ENCODE measurements at regions not wholly inside any gene's neighbourhood (a gene's known extent, or its start where the extent isn't known, plus 50 kb on each side); places are given as distances from the start of the nearest gene placed in this dataset.

DNA sequence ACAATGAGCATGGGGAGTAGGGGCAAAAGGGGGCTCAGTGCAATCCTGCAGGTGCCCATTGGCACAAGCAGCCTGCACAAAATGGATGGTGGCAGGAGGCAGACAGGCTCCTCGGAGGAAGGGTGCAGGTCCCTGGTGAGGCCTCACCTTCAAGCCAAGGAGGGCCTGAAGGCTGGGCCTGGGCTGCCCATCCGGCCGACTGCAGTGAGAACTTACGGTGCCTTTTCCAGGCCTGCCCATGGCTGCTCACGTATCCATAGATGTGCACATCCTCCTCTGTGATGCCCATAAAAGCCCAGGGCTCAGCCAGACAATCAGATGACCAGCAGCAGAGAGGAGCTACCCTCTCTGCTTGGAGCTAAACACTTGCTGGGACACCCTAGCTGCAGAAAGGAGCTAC is 1089.8 kb downstream of the PCDH18 start:
- DNase-seq: no peak
- Histone ChIP-seq H3K4me3 (replicated peaks in 1 of 3) (no peak overlapping the region), H3K4me1 (no peaks in the 10 kb centered on the region), H3K27me3 (no peaks in the 10 kb centered on the region), H3K36me3 (no peaks in the 10 kb centered on the region), H3K9me3 (no peaks in the 10 kb centered on the region), H3K27ac (no peak overlapping the region)
- 96 to 100% methylated on average over 5 of the region's 5 CpGs for WGBS, 2 donors
- TF ChIP-seq, protein P1, sequence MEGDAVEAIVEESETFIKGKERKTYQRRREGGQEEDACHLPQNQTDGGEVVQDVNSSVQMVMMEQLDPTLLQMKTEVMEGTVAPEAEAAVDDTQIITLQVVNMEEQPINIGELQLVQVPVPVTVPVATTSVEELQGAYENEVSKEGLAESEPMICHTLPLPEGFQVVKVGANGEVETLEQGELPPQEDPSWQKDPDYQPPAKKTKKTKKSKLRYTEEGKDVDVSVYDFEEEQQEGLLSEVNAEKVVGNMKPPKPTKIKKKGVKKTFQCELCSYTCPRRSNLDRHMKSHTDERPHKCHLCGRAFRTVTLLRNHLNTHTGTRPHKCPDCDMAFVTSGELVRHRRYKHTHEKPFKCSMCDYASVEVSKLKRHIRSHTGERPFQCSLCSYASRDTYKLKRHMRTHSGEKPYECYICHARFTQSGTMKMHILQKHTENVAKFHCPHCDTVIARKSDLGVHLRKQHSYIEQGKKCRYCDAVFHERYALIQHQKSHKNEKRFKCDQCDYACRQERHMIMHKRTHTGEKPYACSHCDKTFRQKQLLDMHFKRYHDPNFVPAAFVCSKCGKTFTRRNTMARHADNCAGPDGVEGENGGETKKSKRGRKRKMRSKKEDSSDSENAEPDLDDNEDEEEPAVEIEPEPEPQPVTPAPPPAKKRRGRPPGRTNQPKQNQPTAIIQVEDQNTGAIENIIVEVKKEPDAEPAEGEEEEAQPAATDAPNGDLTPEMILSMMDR (IDR thresholded peaks at IDR 0.05): no peak
- intact Hi-C loops (cut with DNase I): no loop called here

- WGBS, 2 donors: 84 to 93% methylated on average over 7 of the region's 7 CpGs
- Histone ChIP-seq H3K27ac (no peak overlapping the region), H3K27me3 (no peaks in the 10 kb centered on the region), H3K4me3 (replicated peaks in 1 of 3) (no peak overlapping the region), H3K9me3 (no peaks in the 10 kb centered on the region), H3K4me1 (no peaks in the 10 kb centered on the region), H3K36me3 (no peaks in the 10 kb centered on the region)
- no peak for DNase-seq
- no peak for TF ChIP-seq POLR2A (IDR thresholded peaks at IDR 0.05)
- TF ChIP-seq, protein P1 (IDR thresholded peaks at IDR 0.05): no peak
- intact Hi-C loops (cut with DNase I): no loop called here
Measured at GRCh38 chr4:136441629-136442282, 1090.5 kb downstream of the PCDH18 start.

- no peaks in the 10 kb centered on the region for H3K4me1 ChIP-seq
- no peak overlapping the region for H3K4me3 ChIP-seq (replicated peaks in 1 of 3)
- no peak for DNase-seq
- no peak overlapping the region for H3K27ac ChIP-seq
- no peaks in the 10 kb centered on the region for H3K9me3 ChIP-seq
- no peak for TF ChIP-seq POLR2A (IDR thresholded peaks at IDR 0.05)
- TF ChIP-seq, protein P1 (IDR thresholded peaks at IDR 0.05): no peak
- intact Hi-C loops (cut with DNase I): no loop called here
- no peaks in the 10 kb centered on the region for H3K36me3 ChIP-seq
- H3K27me3 ChIP-seq: no peaks in the 10 kb centered on the region
Measured at GRCh38 chr4:136438645-136439044, 1093.6 kb downstream of the PCDH18 start.

DNA sequence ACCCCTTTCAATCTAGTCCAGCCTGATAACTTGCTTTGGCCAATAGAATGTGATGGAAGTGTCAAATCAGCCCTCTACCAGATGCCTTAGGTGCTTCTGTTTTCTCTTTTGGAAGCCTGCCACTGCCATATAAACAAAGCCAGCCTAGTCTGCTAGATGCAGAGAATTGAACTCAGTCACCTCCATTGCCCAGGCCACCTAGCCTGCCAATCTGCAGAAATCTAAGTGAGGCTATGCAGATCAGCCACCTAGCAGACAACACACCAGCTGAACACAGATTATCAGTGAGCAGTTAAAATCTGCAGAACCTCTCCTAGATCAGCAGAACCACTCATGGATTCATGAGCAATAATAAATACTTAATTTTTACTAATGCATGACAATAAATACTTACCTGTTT is 1108.2 kb downstream of the PCDH18 start:
- DNase-seq: no peak
- no peaks in the 10 kb centered on the region for H3K36me3 ChIP-seq
- H3K27me3 ChIP-seq: no peaks in the 10 kb centered on the region
- TF ChIP-seq POLR2A (IDR thresholded peaks at IDR 0.05): no peak
- TF ChIP-seq, protein P1 (IDR thresholded peaks at IDR 0.05): no peak
- no peaks in the 10 kb centered on the region for H3K9me3 ChIP-seq
- H3K4me3 ChIP-seq (replicated peaks in 1 of 3): no peak overlapping the region
- no peak overlapping the region for H3K27ac ChIP-seq
- intact Hi-C loops (cut with DNase I): no loop called here
- H3K4me1 ChIP-seq: no peaks in the 10 kb centered on the region

- intact Hi-C loops (cut with DNase I): no loop called here
- Histone ChIP-seq H3K27ac (no peak overlapping the region), H3K27me3 (no peaks in the 10 kb centered on the region), H3K4me1 (no peaks in the 10 kb centered on the region), H3K4me3 (replicated peaks in 1 of 3) (no peak overlapping the region), H3K9me3 (no peaks in the 10 kb centered on the region), H3K36me3 (no peaks in the 10 kb centered on the region)
- no peak for DNase-seq
- TF ChIP-seq, protein P1 (IDR thresholded peaks at IDR 0.05): no peak
- TF ChIP-seq POLR2A (IDR thresholded peaks at IDR 0.05): no peak
Measured at GRCh38 chr4:136414981-136415380, 1117.3 kb downstream of the PCDH18 start.
